Mucosa of descending colon (tissue), 3 donors: ENCODE measurements at regions not wholly inside any gene's neighbourhood (a gene's known extent, or its start where the extent isn't known, plus 50 kb on each side); places are given as distances from the start of the nearest gene placed in this dataset.
"Not testable (repeated sequence)": the region's sequence is repeated elsewhere in the genome, so short reads cannot be mapped to it uniquely, and the experiment has no call there.

ENCODE experiments used
- ATAC-seq: fragments of 200-7000 bp; cut with Tn5 transposase; one replicate; pipeline ENCODE4 v1.9.1; 2020; ENCODE audit warnings: mild to moderate bottlenecking, moderate library complexity
- DNase-seq, 3 donors: peaks; one replicate each; pipeline ENCODE4 v3.0.0-alpha.2; 2020
- H3K36me3 ChIP-seq: fragments of 200-600 bp; one replicate; pipeline ENCODE4 v1.8.0; 2021; ENCODE audit warnings: low read depth, mild to moderate bottlenecking
- H3K4me1 ChIP-seq: fragments of 200-600 bp; one replicate; pipeline ENCODE4 v1.8.0; 2021; ENCODE audit warnings: low read depth, mild to moderate bottlenecking
- H3K4me3 ChIP-seq: fragments of 200-600 bp; one replicate; pipeline ENCODE4 v1.8.0; 2021; ENCODE audit warnings: mild to moderate bottlenecking
- H3K9me3 ChIP-seq: fragments of 200-600 bp; one replicate; pipeline ENCODE4 v1.8.0; 2021; ENCODE audit warnings: mild to moderate bottlenecking
- CTCF ChIP-seq: fragments of 200-600 bp; IDR thresholded peaks from one replicate; pipeline ENCODE4 v1.8.0; 2022; ENCODE audit warnings: antibody characterized with exemption, mild to moderate bottlenecking
- intact Hi-C, 2 donors: fragments of 100-400 bp; cut with DNase I in 1 of 2; cut with micrococcal nuclease in 1 of 2; formaldehyde crosslinking; loops; one replicate each; pipeline versions ENCODE4 v1.11.0 to v1.11.1; 2022; cut with DNase I, micrococcal nuclease
- donor health status: DM: no; HTN: no; CAD: no; lungs with moderate emphysema.
- donor health status: DM: no; HTN: no; CAD: no.
- donor health status: DM: no; HTN: yes; CAD: no.

- H3K9me3 ChIP-seq, result no peaks in the 10 kb centered on the region
- ATAC-seq, result no peak
- H3K4me3 ChIP-seq, result no peak overlapping the region
- H3K36me3 ChIP-seq, result no peaks in the 10 kb centered on the region
- no peak for DNase-seq
- TF ChIP-seq CTCF, result no peak
- intact Hi-C loops, result no loop called here
- H3K4me1 ChIP-seq, result no peaks in the 10 kb centered on the region
Measured at GRCh38 chr6:94562846-94563245, 1014.5 kb upstream of the MANEA start.

- H3K36me3 ChIP-seq, result no peaks in the 10 kb centered on the region
- no peaks in the 10 kb centered on the region for H3K9me3 ChIP-seq
- TF ChIP-seq CTCF, result no peak
- H3K4me1 ChIP-seq, result no peaks in the 10 kb centered on the region
- ATAC-seq, result no peak
- DNase-seq, result no peak
- intact Hi-C loops, result no loop called here
- no peak overlapping the region for H3K4me3 ChIP-seq
Measured at GRCh38 chr6:94559829-94560537, 1017.4 kb upstream of the MANEA start.

GRCh38 chr6:94557207-94557606 is 1020.1 kb upstream of the MANEA start:
- intact Hi-C loops, ATAC-seq, H3K36me3 ChIP-seq, H3K4me1 ChIP-seq, H3K9me3 ChIP-seq, DNase-seq, H3K4me3 ChIP-seq: not testable (repeated sequence)

- H3K9me3 ChIP-seq, result no peaks in the 10 kb centered on the region
- DNase-seq (no peak), ATAC-seq (no peak)
- H3K4me1 ChIP-seq, result no peaks in the 10 kb centered on the region
- no peaks in the 10 kb centered on the region for H3K36me3 ChIP-seq
- no peak for TF ChIP-seq CTCF
- intact Hi-C loops, result no loop called here
- no peak overlapping the region for H3K4me3 ChIP-seq
Measured at GRCh38 chr6:94548201-94548600, 1029.1 kb upstream of the MANEA start.

- H3K4me3 ChIP-seq, result no peak overlapping the region
- no peak for TF ChIP-seq CTCF
- DNase-seq (no peak), ATAC-seq (no peak)
- no peaks in the 10 kb centered on the region for H3K4me1 ChIP-seq
- intact Hi-C loops, result no loop called here
- H3K9me3 ChIP-seq, result no peaks in the 10 kb centered on the region
- H3K36me3 ChIP-seq, result no peaks in the 10 kb centered on the region
Measured at GRCh38 chr6:94535798-94536197, 1041.5 kb upstream of the MANEA start.

- Histone ChIP-seq H3K36me3 (no peaks in the 10 kb centered on the region), H3K4me1 (no peaks in the 10 kb centered on the region), H3K4me3 (no peak overlapping the region), H3K9me3 (no peaks in the 10 kb centered on the region)
- intact Hi-C loops, result no loop called here
- TF ChIP-seq CTCF, result no peak
- ATAC-seq (no peak), DNase-seq (no peak)
Measured at GRCh38 chr6:94511502-94512088, 1065.7 kb upstream of the MANEA start.
